ENCODE measurements at regions not wholly inside any gene's neighbourhood (a gene's known extent, or its start where the extent isn't known, plus 50 kb on each side); places are given as distances from the start of the nearest gene placed in this dataset.
A peak's percentile ranks its signal among the peaks of the same experiment; 100 is the strongest.

DNA sequence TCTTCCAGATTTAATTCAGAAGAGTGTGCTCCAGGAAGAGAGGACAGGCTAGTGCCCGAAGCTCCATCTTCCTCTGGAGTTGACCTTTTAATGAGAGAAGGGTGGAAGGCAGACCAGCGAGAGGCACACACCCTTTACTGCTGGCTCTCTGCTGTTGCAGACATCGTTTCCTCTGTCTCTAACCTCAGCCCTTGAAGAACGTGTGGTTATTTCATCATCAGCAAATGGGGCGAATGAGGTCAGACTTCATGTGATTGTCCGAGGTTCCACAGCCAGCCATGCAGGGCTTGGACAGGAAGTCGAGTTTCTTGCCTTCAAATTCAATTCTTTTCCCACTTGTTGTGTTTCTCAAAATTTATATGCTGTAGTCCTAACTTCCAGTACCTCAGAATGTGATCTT lies 155.2 kb upstream of the MSX1 start:
- ATAC-seq, result no peak
- POLR2A ChIA-PET, result no interaction called here
- no peak overlapping the region for H2AFZ ChIP-seq (ENCODE audit: low read depth, low read length)
- no TSS peak for BruUV-seq (replicated peaks)
- H3K9me1 ChIP-seq (ENCODE audit: control insufficient read depth, insufficient read depth, low read length), result no peaks in the 10 kb centered on the region
- no peak for FAIRE-seq
- no peak overlapping the region for H3K4me2 ChIP-seq (ENCODE audit: insufficient read depth, low read length)
- intact Hi-C loops (cut with micrococcal nuclease), result no loop called here
- H3K4me1 ChIP-seq (replicated peaks in 1 of 2; ENCODE audit: control insufficient read depth in 2 of 2, insufficient read depth in 2 of 2, low read length in 2 of 2), result no peaks in the 10 kb centered on the region
- no peaks in the 10 kb centered on the region for H3K36me3 ChIP-seq (ENCODE audit: control insufficient read depth, insufficient read depth, low read length)
- H4K20me1 ChIP-seq (replicated peaks; ENCODE audit: control insufficient read depth, insufficient read depth, low read length), result no peaks in the 10 kb centered on the region
- peaks cover 0 to 7% of the 10 kb centered on the region in 2 experiments; a peak in 2 of 5 replicates for H3K27me3 ChIP-seq (ENCODE audit: control insufficient read depth in 2 of 2, insufficient read depth in 2 of 2, low read length in 2 of 2)
- no peak for DNase-seq (ENCODE audit: extremely low read depth in 1 of 4, low spot score in 3 of 4)
- H3K9ac ChIP-seq (ENCODE audit: insufficient read depth in 1 of 2, low read depth in 2 of 2, low read length in 2 of 2), result no peak overlapping the region
- no peak overlapping the region for H3K27ac ChIP-seq (ENCODE audit: extremely low read depth, low read depth, low read length)
- no peaks in the 10 kb centered on the region for H3K9me3 ChIP-seq (replicated peaks; ENCODE audit: control insufficient read depth, insufficient read depth, low read depth, low read length)
- no peaks in the 10 kb centered on the region for H3K79me2 ChIP-seq (ENCODE audit: control insufficient read depth, insufficient read depth, low read length)
- H3K4me3 ChIP-seq, result no peak overlapping the region
- CTCF ChIA-PET (ENCODE audit: low intra/inter-chr PET ratio), result no interaction called here
- in situ Hi-C loops (cut with MboI), result no loop called here
- 2% methylated on average over 7 of the region's 7 CpGs for WGBS (ENCODE audit: insufficient coverage, low coverage, missing lambda C conversion rate)
- TF ChIP-seq BMI1 (IDR thresholded peaks at IDR 0.05; ENCODE audit: low read length), result no peak
- TF ChIP-seq ZNF589 (CRISPR knock-in tag; IDR thresholded peaks at IDR 0.05; ENCODE audit: low read depth), result 0 out of 2 replicates have a peak, but pooled peaks have one; percentile 51
- no peak for TF ChIP-seq XRCC3 (IDR thresholded peaks at IDR 0.05)
- TF ChIP-seq, protein P1, sequence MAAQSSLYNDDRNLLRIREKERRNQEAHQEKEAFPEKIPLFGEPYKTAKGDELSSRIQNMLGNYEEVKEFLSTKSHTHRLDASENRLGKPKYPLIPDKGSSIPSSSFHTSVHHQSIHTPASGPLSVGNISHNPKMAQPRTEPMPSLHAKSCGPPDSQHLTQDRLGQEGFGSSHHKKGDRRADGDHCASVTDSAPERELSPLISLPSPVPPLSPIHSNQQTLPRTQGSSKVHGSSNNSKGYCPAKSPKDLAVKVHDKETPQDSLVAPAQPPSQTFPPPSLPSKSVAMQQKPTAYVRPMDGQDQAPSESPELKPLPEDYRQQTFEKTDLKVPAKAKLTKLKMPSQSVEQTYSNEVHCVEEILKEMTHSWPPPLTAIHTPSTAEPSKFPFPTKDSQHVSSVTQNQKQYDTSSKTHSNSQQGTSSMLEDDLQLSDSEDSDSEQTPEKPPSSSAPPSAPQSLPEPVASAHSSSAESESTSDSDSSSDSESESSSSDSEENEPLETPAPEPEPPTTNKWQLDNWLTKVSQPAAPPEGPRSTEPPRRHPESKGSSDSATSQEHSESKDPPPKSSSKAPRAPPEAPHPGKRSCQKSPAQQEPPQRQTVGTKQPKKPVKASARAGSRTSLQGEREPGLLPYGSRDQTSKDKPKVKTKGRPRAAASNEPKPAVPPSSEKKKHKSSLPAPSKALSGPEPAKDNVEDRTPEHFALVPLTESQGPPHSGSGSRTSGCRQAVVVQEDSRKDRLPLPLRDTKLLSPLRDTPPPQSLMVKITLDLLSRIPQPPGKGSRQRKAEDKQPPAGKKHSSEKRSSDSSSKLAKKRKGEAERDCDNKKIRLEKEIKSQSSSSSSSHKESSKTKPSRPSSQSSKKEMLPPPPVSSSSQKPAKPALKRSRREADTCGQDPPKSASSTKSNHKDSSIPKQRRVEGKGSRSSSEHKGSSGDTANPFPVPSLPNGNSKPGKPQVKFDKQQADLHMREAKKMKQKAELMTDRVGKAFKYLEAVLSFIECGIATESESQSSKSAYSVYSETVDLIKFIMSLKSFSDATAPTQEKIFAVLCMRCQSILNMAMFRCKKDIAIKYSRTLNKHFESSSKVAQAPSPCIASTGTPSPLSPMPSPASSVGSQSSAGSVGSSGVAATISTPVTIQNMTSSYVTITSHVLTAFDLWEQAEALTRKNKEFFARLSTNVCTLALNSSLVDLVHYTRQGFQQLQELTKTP (IDR thresholded peaks at IDR 0.05; ENCODE audit: low read depth in 1 of 2, partially characterized antibody in 2 of 2), result no peak
- no peak for TF ChIP-seq PYGO2 (tag; IDR thresholded peaks at IDR 0.05)
- TF ChIP-seq CCAR2 (IDR thresholded peaks at IDR 0.05; ENCODE audit: low read depth, low read length), result no peak
- TF ChIP-seq ZNF232 (CRISPR knock-in tag; IDR thresholded peaks at IDR 0.05), result no peak
- no peak for TF ChIP-seq CEBPG (CRISPR knock-in tag; IDR thresholded peaks at IDR 0.05)
- peak in 1 of 2 experiments; percentile 79; a peak in 2 of 4 replicates for TF ChIP-seq CEBPG (tag; conservative IDR thresholded peaks at IDR 0.05 in 1 of 2, IDR thresholded peaks at IDR 0.05 in 1 of 2)
- no peak for TF ChIP-seq PHB (CRISPR knock-in tag; IDR thresholded peaks at IDR 0.05)
- peak; percentile 27; the same call in 1 of the 2 replicates for TF ChIP-seq GABPA (tag; conservative IDR thresholded peaks at IDR 0.05; ENCODE audit: low read depth)
- TF ChIP-seq KLF1 (tag; IDR thresholded peaks at IDR 0.05), result no peak
- TF ChIP-seq SAP30 (IDR thresholded peaks at IDR 0.05; ENCODE audit: borderline replicate concordance, insufficient read depth, low read depth, low read length, poor library complexity, severe bottlenecking), result no peak
- TF ChIP-seq PCBP2 (IDR thresholded peaks at IDR 0.05; ENCODE audit: low read depth, low read length, poor library complexity, severe bottlenecking), result no peak
- TF ChIP-seq, protein P2, sequence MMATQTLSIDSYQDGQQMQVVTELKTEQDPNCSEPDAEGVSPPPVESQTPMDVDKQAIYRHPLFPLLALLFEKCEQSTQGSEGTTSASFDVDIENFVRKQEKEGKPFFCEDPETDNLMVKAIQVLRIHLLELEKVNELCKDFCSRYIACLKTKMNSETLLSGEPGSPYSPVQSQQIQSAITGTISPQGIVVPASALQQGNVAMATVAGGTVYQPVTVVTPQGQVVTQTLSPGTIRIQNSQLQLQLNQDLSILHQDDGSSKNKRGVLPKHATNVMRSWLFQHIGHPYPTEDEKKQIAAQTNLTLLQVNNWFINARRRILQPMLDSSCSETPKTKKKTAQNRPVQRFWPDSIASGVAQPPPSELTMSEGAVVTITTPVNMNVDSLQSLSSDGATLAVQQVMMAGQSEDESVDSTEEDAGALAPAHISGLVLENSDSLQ (IDR thresholded peaks at IDR 0.05), result no peak
- TF ChIP-seq, protein P3, sequence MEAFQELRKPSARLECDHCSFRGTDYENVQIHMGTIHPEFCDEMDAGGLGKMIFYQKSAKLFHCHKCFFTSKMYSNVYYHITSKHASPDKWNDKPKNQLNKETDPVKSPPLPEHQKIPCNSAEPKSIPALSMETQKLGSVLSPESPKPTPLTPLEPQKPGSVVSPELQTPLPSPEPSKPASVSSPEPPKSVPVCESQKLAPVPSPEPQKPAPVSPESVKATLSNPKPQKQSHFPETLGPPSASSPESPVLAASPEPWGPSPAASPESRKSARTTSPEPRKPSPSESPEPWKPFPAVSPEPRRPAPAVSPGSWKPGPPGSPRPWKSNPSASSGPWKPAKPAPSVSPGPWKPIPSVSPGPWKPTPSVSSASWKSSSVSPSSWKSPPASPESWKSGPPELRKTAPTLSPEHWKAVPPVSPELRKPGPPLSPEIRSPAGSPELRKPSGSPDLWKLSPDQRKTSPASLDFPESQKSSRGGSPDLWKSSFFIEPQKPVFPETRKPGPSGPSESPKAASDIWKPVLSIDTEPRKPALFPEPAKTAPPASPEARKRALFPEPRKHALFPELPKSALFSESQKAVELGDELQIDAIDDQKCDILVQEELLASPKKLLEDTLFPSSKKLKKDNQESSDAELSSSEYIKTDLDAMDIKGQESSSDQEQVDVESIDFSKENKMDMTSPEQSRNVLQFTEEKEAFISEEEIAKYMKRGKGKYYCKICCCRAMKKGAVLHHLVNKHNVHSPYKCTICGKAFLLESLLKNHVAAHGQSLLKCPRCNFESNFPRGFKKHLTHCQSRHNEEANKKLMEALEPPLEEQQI (IDR thresholded peaks at IDR 0.05), result no peak

Measured in K562 (cell line).